Keratinocyte (primary cell): ENCODE measurements at regions not wholly inside any gene's neighbourhood (a gene's known extent, or its start where the extent isn't known, plus 50 kb on each side); places are given as distances from the start of the nearest gene placed in this dataset.
A peak's percentile ranks its signal among the peaks of the same experiment; 100 is the strongest.

Source experiments
- DNase-seq: peaks from one replicate; pipeline ENCODE4 v3.0.0-alpha.2; 2011; ENCODE audit warnings: low read depth, missing footprints, low spot score
- FAIRE-seq: peaks from 2 replicates; lab custom pipeline; 2011; peaks lifted over from hg19 to GRCh38; lab: Jason Lieb, UNC
- H2AFZ ChIP-seq: 2 replicates; pipeline ENCODE4 v1.6.0; 2012; ENCODE audit warnings: low read length, control low read depth, inconsistent platforms; ENCODE audit not compliant: control insufficient read depth
- H3K27ac ChIP-seq: 2 replicates; pipeline ENCODE4 v1.5.1; 2011; ENCODE audit warnings: low read length; ENCODE audit not compliant: control insufficient read depth, insufficient read depth
- H3K27me3 ChIP-seq: 3 replicates; pipeline ENCODE4 v1.6.0; 2011; ENCODE audit warnings: low read length; ENCODE audit not compliant: control insufficient read depth, insufficient read depth; ENCODE audit errors: extremely low read depth
- H3K36me3 ChIP-seq, 2 experiments: 2 replicates in 1 of 2; 3 replicates in 1 of 2; pipeline ENCODE4 v1.5.1; 2011; ENCODE audit warnings: low read length in 2 of 2, mild to moderate bottlenecking in 1 of 2; ENCODE audit not compliant: control insufficient read depth in 2 of 2, insufficient read depth in 2 of 2; ENCODE audit errors: extremely low read depth in 1 of 2
- H3K4me1 ChIP-seq: 3 replicates; pipeline ENCODE4 v1.5.1; 2011; ENCODE audit warnings: low read length; ENCODE audit not compliant: control insufficient read depth, insufficient read depth; ENCODE audit errors: extremely low read depth
- H3K4me2 ChIP-seq: 3 replicates; pipeline ENCODE4 v1.6.0; 2011; ENCODE audit warnings: low read depth, low read length; ENCODE audit not compliant: control insufficient read depth, insufficient read depth; ENCODE audit errors: extremely low read depth
- H3K4me3 ChIP-seq, 3 experiments: fragments of 200-600 bp in 1 of 3; sonication (generic) in 1 of 3; 2 replicates in 2 of 3; 3 replicates in 1 of 3; pipeline ENCODE4 v1.5.1; 2011 to 2016; ENCODE audit warnings: low read length in 3 of 3, mild to moderate bottlenecking in 3 of 3, control low read depth in 2 of 3, inconsistent platforms in 1 of 3, low read depth in 1 of 3, mixed read lengths in 1 of 3, mixed run types in 1 of 3, moderate library complexity in 1 of 3; ENCODE audit not compliant: control insufficient read depth in 2 of 3, insufficient read depth in 2 of 3; ENCODE audit errors: extremely low read depth in 1 of 3
- H3K79me2 ChIP-seq: 2 replicates; pipeline ENCODE4 v1.6.0; 2012; ENCODE audit warnings: low read length; ENCODE audit not compliant: control insufficient read depth, insufficient read depth
- H3K9ac ChIP-seq: 3 replicates; pipeline ENCODE4 v1.6.0; 2011; ENCODE audit warnings: low read length; ENCODE audit not compliant: control insufficient read depth, insufficient read depth; ENCODE audit errors: extremely low read depth
- H3K9me1 ChIP-seq: 3 replicates; pipeline ENCODE4 v1.6.0; 2011; ENCODE audit warnings: low read length; ENCODE audit not compliant: control insufficient read depth, insufficient read depth; ENCODE audit errors: extremely low read depth
- H3K9me3 ChIP-seq: 2 replicates; pipeline ENCODE4 v1.5.1; 2012; ENCODE audit warnings: low read depth, low read length; ENCODE audit not compliant: control insufficient read depth
- H4K20me1 ChIP-seq: 3 replicates; pipeline ENCODE4 v1.6.0; 2011; ENCODE audit warnings: low read length; ENCODE audit not compliant: control insufficient read depth, insufficient read depth; ENCODE audit errors: extremely low read depth
- CTCF ChIP-seq, 3 experiments: IDR thresholded peaks in 1 of 3; conservative IDR thresholded peaks in 1 of 3; optimal IDR thresholded peaks in 1 of 3; 2 replicates in 2 of 3; 3 replicates in 1 of 3; pipeline versions ENCODE3 to v1.5.1; 2011; ENCODE audit warnings: low read length in 3 of 3, mild to moderate bottlenecking in 3 of 3, moderate library complexity in 2 of 3, control low read depth in 1 of 3, inconsistent platforms in 1 of 3; ENCODE audit not compliant: insufficient read depth in 2 of 3; ENCODE audit errors: extremely low read depth in 1 of 3
- EZH2 ChIP-seq: IDR thresholded peaks from one replicate; pipeline ENCODE4 v1.6.1; 2012; ENCODE audit warnings: inconsistent platforms, mild to moderate bottlenecking, low read length, moderate library complexity
- dilution Hi-C: fragments of 300-500 bp; cut with MboI; formaldehyde crosslinking; loops from one replicate; pipeline ENCODE4 v1.7.0; 2020; ENCODE audit warnings: low sequenced_read_pairs; ENCODE audit not compliant: extremely low pct_ligation_motif_present

DNA sequence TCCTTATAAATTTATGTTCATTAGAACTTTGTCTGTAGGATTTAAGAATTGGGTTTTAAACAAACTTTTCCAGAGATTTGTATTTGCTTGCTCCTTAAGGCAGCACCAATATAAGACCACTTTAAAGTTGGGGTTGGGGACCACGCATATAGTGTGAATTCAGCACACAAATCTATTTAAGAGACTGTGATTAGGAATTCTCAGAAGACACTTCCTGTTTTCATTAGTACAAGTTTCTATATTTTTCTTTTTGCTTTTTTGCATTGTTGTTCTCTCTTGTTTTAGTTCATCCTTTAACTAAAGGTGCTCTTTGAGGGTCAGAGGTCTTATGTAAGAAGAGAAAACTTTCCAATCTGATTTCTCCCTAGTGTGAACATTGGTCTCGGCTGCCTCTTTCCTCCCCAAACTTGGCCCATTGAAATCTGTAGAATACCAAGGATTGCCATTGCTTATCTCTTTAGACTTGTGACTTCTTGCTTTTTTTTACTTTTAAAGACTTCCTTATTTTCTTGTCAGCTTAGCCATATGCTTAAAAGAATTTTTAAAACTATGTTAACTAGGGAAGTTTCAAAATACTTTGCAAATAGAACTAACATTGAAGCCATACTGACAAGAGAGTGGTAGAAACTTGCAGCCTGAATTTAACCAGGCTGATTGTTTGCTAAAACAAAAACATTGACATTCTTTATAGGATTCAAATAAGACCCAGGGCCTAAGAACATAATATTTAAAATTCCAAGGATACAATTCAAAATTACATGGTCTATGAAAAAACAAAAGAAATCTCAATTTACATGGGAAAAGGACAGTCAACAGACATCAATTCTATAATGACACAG, 264.1 kb upstream of the FN1 start:
- Histone ChIP-seq H2AFZ (no peak overlapping the region), H3K9me3 (peaks cover 1% of the 10 kb centered on the region), H3K27ac (no peak overlapping the region), H4K20me1 (no peaks in the 10 kb centered on the region), H3K27me3 (no peaks in the 10 kb centered on the region), H3K4me3 (no peak overlapping the region), H3K4me1 (peaks cover 6% of the 10 kb centered on the region), H3K79me2 (no peaks in the 10 kb centered on the region), H3K9me1 (no peaks in the 10 kb centered on the region), H3K4me2 (no peak overlapping the region), H3K36me3 (no peaks in the 10 kb centered on the region), H3K9ac (no peak overlapping the region)
- TF ChIP-seq EZH2 = no peak
- no peak for TF ChIP-seq CTCF (optimal IDR thresholded peaks at IDR 0.05 in 1 of 3, IDR thresholded peaks at IDR 0.05 in 1 of 3, conservative IDR thresholded peaks at IDR 0.05 in 1 of 3; ENCODE audit: extremely low read depth in 1 of 3, insufficient read depth in 2 of 3, low read length in 3 of 3)
- FAIRE-seq (no peak), DNase-seq (no peak)
- dilution Hi-C loops = no loop called here

DNA sequence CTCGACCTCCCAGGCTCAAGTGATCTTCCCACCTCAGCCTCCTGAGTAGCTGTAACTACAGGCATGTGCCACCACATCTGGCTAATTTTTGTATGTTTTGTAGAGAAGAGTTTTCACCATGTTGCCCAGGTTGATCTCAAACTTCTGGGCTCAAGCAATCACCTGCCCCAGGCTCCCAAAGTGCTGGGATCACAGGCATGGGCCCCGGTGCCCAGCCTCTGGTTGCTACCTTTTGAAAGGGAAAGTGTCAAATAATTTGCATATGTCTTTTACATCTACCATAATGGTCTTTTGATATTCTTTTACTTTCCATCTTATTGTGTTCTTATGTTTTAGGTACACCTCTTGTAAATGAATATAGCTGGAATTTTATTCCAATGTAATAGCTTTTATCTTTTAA, 263.1 kb upstream of the FN1 start:
- no peaks in the 10 kb centered on the region for H3K9me1 ChIP-seq
- FAIRE-seq = no peak
- TF ChIP-seq CTCF (optimal IDR thresholded peaks at IDR 0.05 in 1 of 3, IDR thresholded peaks at IDR 0.05 in 1 of 3, conservative IDR thresholded peaks at IDR 0.05 in 1 of 3; ENCODE audit: extremely low read depth in 1 of 3, insufficient read depth in 2 of 3, low read length in 3 of 3) = no peak
- no peak for TF ChIP-seq EZH2
- no peaks in the 10 kb centered on the region for H3K36me3 ChIP-seq
- H4K20me1 ChIP-seq = no peaks in the 10 kb centered on the region
- peaks cover 6% of the 10 kb centered on the region for H3K4me1 ChIP-seq
- H2AFZ ChIP-seq = no peak overlapping the region
- dilution Hi-C loops = no loop called here
- H3K9me3 ChIP-seq = peaks cover 1% of the 10 kb centered on the region
- H3K4me2 ChIP-seq = no peak overlapping the region
- H3K79me2 ChIP-seq = no peaks in the 10 kb centered on the region
- no peak overlapping the region for H3K9ac ChIP-seq
- no peak for DNase-seq
- H3K27me3 ChIP-seq = no peaks in the 10 kb centered on the region
- H3K4me3 ChIP-seq = no peak overlapping the region
- H3K27ac ChIP-seq = peak overlapping the region; percentile 50
